AG09309 (cell line): ENCODE measurements at regions not wholly inside any gene's neighbourhood (a gene's known extent, or its start where the extent isn't known, plus 50 kb on each side); places are given as distances from the start of the nearest gene placed in this dataset.
A peak's percentile ranks its signal among the peaks of the same experiment; 100 is the strongest.

ENCODE experiments used
- DNase-seq: peaks from one replicate; pipeline ENCODE4 v3.0.0-alpha.2; 2010; ENCODE audit warnings: low read depth
- H3K4me3 ChIP-seq: 2 replicates; pipeline ENCODE4 v1.5.1; 2011; ENCODE audit warnings: mild to moderate bottlenecking, low read depth, low read length, moderate library complexity; ENCODE audit not compliant: control insufficient read depth
- CTCF ChIP-seq: IDR thresholded peaks from 2 replicates; pipeline ENCODE4 v1.5.1; 2011; ENCODE audit warnings: mild to moderate bottlenecking, low read depth, low read length, inconsistent platforms; ENCODE audit not compliant: insufficient read depth, control insufficient read depth; ENCODE audit errors: missing control alignments

- no peak for DNase-seq
- TF ChIP-seq CTCF = no peak
- H3K4me3 ChIP-seq = no peak overlapping the region
Measured at GRCh38 chrX:23493941-23494374, 159.3 kb downstream of the PTCHD1 start.

GRCh38 chrX:23494741-23495140 is 160.1 kb downstream of the PTCHD1 start:
- no peak for DNase-seq
- no peak overlapping the region for H3K4me3 ChIP-seq
- TF ChIP-seq CTCF = no peak

- no peak overlapping the region for H3K4me3 ChIP-seq
- no peak for TF ChIP-seq CTCF
- no peak for DNase-seq
Measured at GRCh38 chrX:23497919-23498318, 163.3 kb downstream of the PTCHD1 start.

- TF ChIP-seq CTCF = no peak
- no peak overlapping the region for H3K4me3 ChIP-seq
- DNase-seq = no peak
Measured at GRCh38 chrX:23501974-23502373, 165.3 kb upstream of the PRDX4 start.

- TF ChIP-seq CTCF = no peak
- peak; percentile 10 for DNase-seq
- no peak overlapping the region for H3K4me3 ChIP-seq
Measured at GRCh38 chrX:23503835-23504539, 163.3 kb upstream of the PRDX4 start.

GRCh38 chrX:23504540-23504884 is 162.8 kb upstream of the PRDX4 start:
- no peak overlapping the region for H3K4me3 ChIP-seq
- TF ChIP-seq CTCF = no peak
- no peak for DNase-seq
